Brain microvascular endothelial cell (primary cell): ENCODE measurements at regions not wholly inside any gene's neighbourhood (a gene's known extent, or its start where the extent isn't known, plus 50 kb on each side); places are given as distances from the start of the nearest gene placed in this dataset.

Experiments used
- DNase-seq: peaks from one replicate; pipeline ENCODE4 v3.0.0-alpha.2; 2020
- H3K27ac ChIP-seq: fragments of 250-450 bp; sonication (Bioruptor Pico); 2 replicates; pipeline ENCODE4 v1.5.1; 2020; ENCODE audit warnings: mild to moderate bottlenecking, moderate library complexity
- H3K27me3 ChIP-seq: fragments of 250-450 bp; sonication (Bioruptor Pico); replicated peaks from 2 replicates; pipeline ENCODE4 v1.5.1; 2020; ENCODE audit warnings: mild to moderate bottlenecking
- H3K36me3 ChIP-seq: fragments of 250-450 bp; sonication (Bioruptor Pico); replicated peaks from 2 replicates; pipeline ENCODE4 v1.5.1; 2020; ENCODE audit warnings: mild to moderate bottlenecking
- H3K4me3 ChIP-seq: 2 replicates; pipeline ENCODE4 v1.5.1; 2011; ENCODE audit warnings: low read depth, mild to moderate bottlenecking, control low read depth, low read length, moderate library complexity
- in situ Hi-C: cut with HindIII; loops from 2 replicates; pipeline ENCODE4 v1.10.0; 2017; ENCODE audit warnings: low sequenced_read_pairs, low pct_ligation_motif_present
- TF ChIP-seq, protein P1 (sequence below): IDR thresholded peaks from 2 replicates; pipeline ENCODE4 v1.5.1; 2011; ENCODE audit warnings: low read depth, mild to moderate bottlenecking, moderate library complexity, low read length, control low read depth, inconsistent platforms; ENCODE audit errors: missing control alignments

DNA sequence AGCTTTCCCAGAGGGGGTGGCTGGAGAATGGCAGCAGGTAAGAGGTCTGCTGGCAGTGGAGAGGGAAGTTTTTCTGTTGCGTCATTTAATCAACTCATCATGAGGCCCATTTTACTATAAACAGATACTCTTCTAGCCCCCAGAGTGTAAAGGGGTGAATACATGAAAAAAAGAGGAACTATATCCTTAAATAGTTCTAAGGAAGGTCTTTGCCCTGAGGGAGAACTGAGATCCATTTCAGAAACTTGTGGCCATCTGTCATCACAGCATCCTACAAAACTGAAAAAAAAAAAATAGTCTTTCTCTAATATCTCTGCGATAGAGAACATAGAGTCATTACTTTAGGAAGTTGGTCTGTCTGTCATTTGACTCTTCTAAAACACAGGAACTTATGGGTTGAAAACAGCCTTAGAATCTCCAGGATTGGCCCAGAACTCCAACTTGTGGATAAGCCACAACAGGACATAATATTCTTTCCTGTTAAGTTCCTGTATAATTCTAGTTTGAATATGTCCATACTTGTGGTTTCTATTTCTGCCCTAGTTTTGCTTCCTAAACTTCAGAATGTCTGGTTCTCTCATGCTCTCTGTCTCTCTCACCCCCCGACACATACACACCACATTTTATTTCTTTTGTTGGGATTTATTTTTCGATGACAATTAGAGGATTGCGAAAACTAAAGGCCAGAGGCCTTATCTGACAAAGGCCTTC is 238.5 kb upstream of the PIK3R1 start:
- in situ Hi-C loops, result no loop called here
- Histone ChIP-seq H3K27ac (no peak overlapping the region), H3K27me3 (no peaks in the 10 kb centered on the region), H3K36me3 (no peaks in the 10 kb centered on the region), H3K4me3 (no peak overlapping the region)
- TF ChIP-seq, protein P1, sequence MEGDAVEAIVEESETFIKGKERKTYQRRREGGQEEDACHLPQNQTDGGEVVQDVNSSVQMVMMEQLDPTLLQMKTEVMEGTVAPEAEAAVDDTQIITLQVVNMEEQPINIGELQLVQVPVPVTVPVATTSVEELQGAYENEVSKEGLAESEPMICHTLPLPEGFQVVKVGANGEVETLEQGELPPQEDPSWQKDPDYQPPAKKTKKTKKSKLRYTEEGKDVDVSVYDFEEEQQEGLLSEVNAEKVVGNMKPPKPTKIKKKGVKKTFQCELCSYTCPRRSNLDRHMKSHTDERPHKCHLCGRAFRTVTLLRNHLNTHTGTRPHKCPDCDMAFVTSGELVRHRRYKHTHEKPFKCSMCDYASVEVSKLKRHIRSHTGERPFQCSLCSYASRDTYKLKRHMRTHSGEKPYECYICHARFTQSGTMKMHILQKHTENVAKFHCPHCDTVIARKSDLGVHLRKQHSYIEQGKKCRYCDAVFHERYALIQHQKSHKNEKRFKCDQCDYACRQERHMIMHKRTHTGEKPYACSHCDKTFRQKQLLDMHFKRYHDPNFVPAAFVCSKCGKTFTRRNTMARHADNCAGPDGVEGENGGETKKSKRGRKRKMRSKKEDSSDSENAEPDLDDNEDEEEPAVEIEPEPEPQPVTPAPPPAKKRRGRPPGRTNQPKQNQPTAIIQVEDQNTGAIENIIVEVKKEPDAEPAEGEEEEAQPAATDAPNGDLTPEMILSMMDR, result no peak
- DNase-seq, result no peak

DNA sequence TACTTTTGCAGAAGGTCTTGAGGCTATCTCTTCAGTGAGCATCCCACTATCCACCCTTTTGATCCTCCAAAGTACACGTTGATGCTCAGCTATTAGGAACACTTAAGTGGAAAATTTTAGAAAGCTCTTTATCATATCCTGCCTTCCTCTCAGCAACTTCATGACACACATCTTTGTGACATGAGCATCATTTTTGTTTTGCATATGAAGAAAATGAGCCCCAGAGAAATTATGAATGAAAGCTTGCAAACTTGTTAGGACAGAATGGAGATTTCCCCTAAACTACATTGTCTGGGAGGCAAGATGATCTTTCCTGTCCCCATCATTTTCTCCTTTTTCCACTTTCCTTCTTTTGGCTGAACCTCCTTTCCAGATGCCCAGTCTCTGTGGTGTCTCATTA is 239.4 kb upstream of the PIK3R1 start:
- TF ChIP-seq, protein P1, result no peak
- Histone ChIP-seq H3K27ac (no peak overlapping the region), H3K27me3 (no peaks in the 10 kb centered on the region), H3K4me3 (no peak overlapping the region), H3K36me3 (no peaks in the 10 kb centered on the region)
- no peak for DNase-seq
- in situ Hi-C loops, result no loop called here

DNA sequence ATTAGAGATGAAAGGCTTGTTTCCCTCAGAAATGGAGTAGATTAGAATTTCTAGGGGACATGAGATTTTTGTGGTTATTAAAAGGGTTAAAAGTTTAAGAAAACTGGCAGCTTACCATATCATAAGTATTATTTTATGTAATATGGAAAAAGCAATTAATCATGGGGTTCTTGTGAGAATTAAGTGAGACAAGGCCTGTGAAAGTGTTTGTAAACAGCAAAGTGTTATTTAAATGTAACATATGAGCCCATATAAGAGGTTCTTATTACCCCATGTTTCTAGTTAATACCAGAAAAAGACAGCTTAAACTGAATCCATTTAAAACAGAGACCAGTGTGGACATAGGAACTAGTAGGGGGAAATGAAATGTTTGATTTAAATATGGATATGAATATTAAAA is 241.1 kb upstream of the PIK3R1 start:
- Histone ChIP-seq H3K27ac (no peak overlapping the region), H3K36me3 (no peaks in the 10 kb centered on the region), H3K4me3 (no peak overlapping the region), H3K27me3 (no peaks in the 10 kb centered on the region)
- no peak for DNase-seq
- in situ Hi-C loops, result no loop called here
- TF ChIP-seq, protein P1, result no peak

DNA sequence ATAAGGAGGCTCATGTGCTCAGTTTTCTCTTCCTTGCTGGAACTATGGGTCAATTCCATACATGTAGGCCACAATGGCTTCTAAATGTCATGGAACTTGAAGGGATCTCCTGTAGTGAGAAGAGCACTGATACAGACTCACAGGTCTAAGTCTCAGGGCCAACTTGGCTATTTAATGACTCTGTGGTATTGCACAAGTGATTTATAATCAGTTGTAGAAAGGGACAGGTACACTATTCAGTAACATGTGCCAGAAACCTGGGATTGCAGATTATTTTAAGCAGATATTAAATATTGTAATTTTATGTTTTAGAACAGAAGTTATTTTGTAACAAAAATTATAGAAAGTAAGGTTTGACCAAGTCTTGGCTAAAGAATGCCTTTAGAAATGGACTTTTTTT is 241.5 kb upstream of the PIK3R1 start:
- H3K36me3 ChIP-seq, result no peaks in the 10 kb centered on the region
- no peak for DNase-seq
- H3K27me3 ChIP-seq, result no peaks in the 10 kb centered on the region
- H3K27ac ChIP-seq, result no peak overlapping the region
- in situ Hi-C loops, result no loop called here
- no peak overlapping the region for H3K4me3 ChIP-seq
- TF ChIP-seq, protein P1, result no peak

DNA sequence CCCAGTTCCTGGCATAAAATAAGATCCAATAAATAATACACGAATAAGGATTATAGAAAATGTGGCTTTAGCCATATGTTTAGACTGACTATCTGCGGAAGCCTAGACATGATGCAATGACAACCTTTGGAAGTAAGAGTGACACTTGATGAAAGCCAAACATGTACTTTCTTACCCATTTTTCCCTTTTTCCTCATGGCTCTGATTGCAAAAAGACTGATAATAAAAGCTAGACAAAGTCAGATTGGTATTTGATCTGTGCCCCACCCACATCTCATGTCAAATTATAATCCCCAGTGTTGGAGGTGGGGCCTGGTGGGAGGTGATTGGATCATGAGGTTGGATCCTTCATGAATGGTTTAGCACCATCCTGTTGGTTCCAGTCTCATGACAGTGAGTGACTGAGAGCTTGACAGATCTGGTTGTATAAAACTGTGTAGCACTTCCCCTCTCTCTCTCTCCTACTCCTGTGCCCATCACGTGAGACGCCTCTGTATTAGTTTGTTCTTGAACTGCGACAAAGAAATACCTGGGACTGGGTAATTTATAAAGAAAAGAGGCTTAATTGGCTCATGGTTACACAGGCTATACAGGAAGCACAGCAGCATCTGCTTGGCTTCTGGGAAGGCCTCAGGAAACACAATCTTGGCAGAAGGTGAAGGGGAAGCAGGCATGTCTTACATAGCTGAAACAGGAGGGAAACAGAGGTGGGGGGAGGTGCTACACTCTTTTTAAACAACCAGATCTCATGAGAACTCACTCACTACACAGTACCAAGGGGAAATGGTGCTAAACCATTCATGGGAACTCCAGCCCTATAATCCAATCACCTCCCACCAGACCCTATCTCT is 243.4 kb upstream of the PIK3R1 start:
- TF ChIP-seq, protein P1, result no peak
- in situ Hi-C loops, result no loop called here
- Histone ChIP-seq H3K36me3 (no peaks in the 10 kb centered on the region), H3K4me3 (no peak overlapping the region), H3K27ac (no peak overlapping the region), H3K27me3 (no peaks in the 10 kb centered on the region)
- no peak for DNase-seq
